ENCODE measurements at regions not wholly inside any gene's neighbourhood (a gene's known extent, or its start where the extent isn't known, plus 50 kb on each side); places are given as distances from the start of the nearest gene placed in this dataset.

GRCh38 chr12:41891226-41891625, 253.4 kb downstream of the GXYLT1 start:
- DNase-seq (ENCODE audit: low read depth in 2 of 2) = no peak

- no peak for DNase-seq (ENCODE audit: low read depth in 2 of 2)
These were observed 256.4 kb downstream of the GXYLT1 start for GRCh38 chr12:41888285-41888684.

- DNase-seq (ENCODE audit: low read depth in 2 of 2) = no peak
These were observed 262.5 kb downstream of the GXYLT1 start for GRCh38 chr12:41881891-41882805.

GRCh38 chr12:41869432-41869831, 275.2 kb downstream of the GXYLT1 start:
- DNase-seq (ENCODE audit: low read depth in 2 of 2) = no peak

- no peak for DNase-seq (ENCODE audit: low read depth in 2 of 2)
These were observed 277.7 kb downstream of the GXYLT1 start for GRCh38 chr12:41866878-41867430.

- DNase-seq (ENCODE audit: low read depth in 2 of 2) = no peak
These were observed 288.4 kb downstream of the GXYLT1 start for GRCh38 chr12:41856228-41856627.

GRCh38 chr12:41850046-41850445, 294.6 kb downstream of the GXYLT1 start:
- no peak for DNase-seq (ENCODE audit: low read depth in 2 of 2)

GRCh38 chr12:41846718-41847117, 298.0 kb downstream of the GXYLT1 start:
- no peak for DNase-seq (ENCODE audit: low read depth in 2 of 2)

GRCh38 chr12:41836416-41836815, 308.3 kb downstream of the GXYLT1 start:
- DNase-seq (ENCODE audit: low read depth in 2 of 2) = no peak

GRCh38 chr12:41835556-41835955, 309.1 kb downstream of the GXYLT1 start:
- DNase-seq (ENCODE audit: low read depth in 2 of 2) = no peak

- no peak for DNase-seq (ENCODE audit: low read depth in 2 of 2)
These were observed 324.7 kb downstream of the GXYLT1 start for GRCh38 chr12:41819948-41820347.

GRCh38 chr12:41804026-41804425, 340.6 kb downstream of the GXYLT1 start:
- no peak for DNase-seq (ENCODE audit: low read depth in 2 of 2)

GRCh38 chr12:41802803-41803202, 341.9 kb downstream of the GXYLT1 start:
- DNase-seq (ENCODE audit: low read depth in 2 of 2) = no peak

- DNase-seq (ENCODE audit: low read depth in 2 of 2) = no peak
These were observed 343.4 kb downstream of the GXYLT1 start for GRCh38 chr12:41801261-41801660.

GRCh38 chr12:41799671-41800070, 345.0 kb downstream of the GXYLT1 start:
- no peak for DNase-seq (ENCODE audit: low read depth in 2 of 2)

- no peak for DNase-seq (ENCODE audit: low read depth in 2 of 2)
These were observed 348.8 kb downstream of the GXYLT1 start for GRCh38 chr12:41795910-41796309.

- DNase-seq (ENCODE audit: low read depth in 2 of 2) = no peak
These were observed 349.5 kb downstream of the GXYLT1 start for GRCh38 chr12:41795051-41795600.

- DNase-seq (ENCODE audit: low read depth in 2 of 2) = no peak
These were observed 350.3 kb downstream of the GXYLT1 start for GRCh38 chr12:41794336-41794735.

GRCh38 chr12:41784957-41785356, 359.7 kb downstream of the GXYLT1 start:
- DNase-seq (ENCODE audit: low read depth in 2 of 2) = no peak

- no peak for DNase-seq (ENCODE audit: low read depth in 2 of 2)
These were observed 365.7 kb downstream of the GXYLT1 start for GRCh38 chr12:41778934-41779333.

GRCh38 chr12:41777064-41777790, 367.4 kb downstream of the GXYLT1 start:
- no peak for DNase-seq (ENCODE audit: low read depth in 2 of 2)

GRCh38 chr12:41772478-41772877, 372.2 kb downstream of the GXYLT1 start:
- DNase-seq (ENCODE audit: low read depth in 2 of 2) = no peak
